ENCODE measurements at regions not wholly inside any gene's neighbourhood (a gene's known extent, or its start where the extent isn't known, plus 50 kb on each side); places are given as distances from the start of the nearest gene placed in this dataset.
"Not testable (repeated sequence)": the region's sequence is repeated elsewhere in the genome, so short reads cannot be mapped to it uniquely, and the experiment has no call there.

DNA sequence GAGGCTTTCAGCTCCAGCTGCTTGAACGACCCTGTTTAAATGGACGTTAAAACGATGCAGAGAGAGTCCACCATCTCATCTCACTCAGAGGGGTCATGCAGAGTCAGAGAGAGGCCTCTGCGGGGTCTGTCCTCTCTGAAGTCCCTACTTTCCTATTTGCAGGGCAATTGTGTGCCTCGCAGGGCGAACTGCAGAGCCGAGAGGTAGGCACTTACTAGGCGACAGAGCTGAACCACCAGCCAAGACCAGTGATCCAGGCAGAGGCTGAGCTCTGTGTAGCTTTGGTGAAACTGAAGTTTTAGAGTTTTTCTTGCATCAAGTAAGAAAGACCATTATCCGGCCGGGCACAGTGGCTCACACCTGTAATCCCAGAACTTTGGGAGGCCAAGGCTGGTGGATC, 64.1 kb upstream of the CUX1 start:
- Histone ChIP-seq H3K27me3 (ENCODE audit: control insufficient read depth, insufficient read depth, low read length) (no peaks in the 10 kb centered on the region), H3K4me2 (ENCODE audit: low read length) (no peak overlapping the region), H3K27ac (no peak overlapping the region), H3K9ac (no peak overlapping the region), H2AFZ (no peak overlapping the region), H3K36me3 (ENCODE audit: control insufficient read depth, insufficient read depth, low read length) (no peaks in the 10 kb centered on the region), H3K9me3 (ENCODE audit: control insufficient read depth, low read length) (no peaks in the 10 kb centered on the region), H3K4me1 (peaks cover 9% of the 10 kb centered on the region), H3K4me3 (ENCODE audit: low read depth, low read length) (no peak overlapping the region), H3K79me2 (no peaks in the 10 kb centered on the region)
- TF ChIP-seq CTCF (IDR thresholded peaks at IDR 0.05): no peak

GRCh38 chr7:101754424-101755159, 62.8 kb upstream of the CUX1 start:
- no peaks in the 10 kb centered on the region for H3K79me2 ChIP-seq
- H3K9me3 ChIP-seq (ENCODE audit: control insufficient read depth, low read length): no peaks in the 10 kb centered on the region
- TF ChIP-seq CTCF (IDR thresholded peaks at IDR 0.05): no peak
- no peaks in the 10 kb centered on the region for H3K27me3 ChIP-seq (ENCODE audit: control insufficient read depth, insufficient read depth, low read length)
- H3K4me1 ChIP-seq: peaks cover 9% of the 10 kb centered on the region
- peak overlapping the region; percentile 50 for H2AFZ ChIP-seq
- H3K36me3 ChIP-seq (ENCODE audit: control insufficient read depth, insufficient read depth, low read length): no peaks in the 10 kb centered on the region
- no peak overlapping the region for H3K27ac ChIP-seq
- H3K4me2 ChIP-seq (ENCODE audit: low read length): peak overlapping the region; percentile 81
- no peak overlapping the region for H3K9ac ChIP-seq
- H3K4me3 ChIP-seq (ENCODE audit: low read depth, low read length): peak overlapping the region; percentile 65

- Histone ChIP-seq H3K36me3 (ENCODE audit: control insufficient read depth, insufficient read depth, low read length) (no peaks in the 10 kb centered on the region), H3K79me2 (no peaks in the 10 kb centered on the region), H3K27ac (no peak overlapping the region), H3K27me3 (ENCODE audit: control insufficient read depth, insufficient read depth, low read length) (no peaks in the 10 kb centered on the region), H3K4me1 (peaks cover 9% of the 10 kb centered on the region), H3K9me3 (ENCODE audit: control insufficient read depth, low read length) (no peaks in the 10 kb centered on the region), H3K9ac (no peak overlapping the region), H2AFZ (no peak overlapping the region), H3K4me2 (ENCODE audit: low read length) (no peak overlapping the region), H3K4me3 (ENCODE audit: low read depth, low read length) (no peak overlapping the region)
- no peak for TF ChIP-seq CTCF (IDR thresholded peaks at IDR 0.05)
These were observed 59.5 kb upstream of the CUX1 start for GRCh38 chr7:101757879-101758278.

DNA sequence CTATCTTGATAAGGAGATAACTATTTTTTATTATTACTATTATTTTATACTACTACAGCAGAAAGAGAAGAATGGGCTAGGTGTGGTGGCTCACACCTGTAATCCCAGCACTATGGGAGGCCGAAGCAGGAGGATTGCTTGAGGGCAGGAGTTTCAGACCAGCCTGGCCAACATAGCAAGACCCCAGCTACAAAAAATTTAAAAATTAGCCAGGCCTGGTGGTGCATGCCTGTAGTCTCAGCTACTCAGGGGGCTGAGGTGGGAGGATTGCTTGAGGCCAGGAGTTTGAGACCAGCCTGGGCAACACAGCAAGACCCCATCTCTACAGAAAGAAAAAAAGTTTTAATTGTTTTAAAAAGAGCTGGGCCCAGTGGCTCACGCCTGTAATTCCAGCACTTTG, 58.9 kb upstream of the CUX1 start:
- H3K4me2 ChIP-seq (ENCODE audit: low read length); H2AFZ ChIP-seq; H3K9ac ChIP-seq; H3K36me3 ChIP-seq (ENCODE audit: control insufficient read depth, insufficient read depth, low read length); H3K27ac ChIP-seq; H3K9me3 ChIP-seq (ENCODE audit: control insufficient read depth, low read length); H3K79me2 ChIP-seq; H3K4me1 ChIP-seq; H3K27me3 ChIP-seq (ENCODE audit: control insufficient read depth, insufficient read depth, low read length); H3K4me3 ChIP-seq (ENCODE audit: low read depth, low read length): not testable (repeated sequence)

DNA sequence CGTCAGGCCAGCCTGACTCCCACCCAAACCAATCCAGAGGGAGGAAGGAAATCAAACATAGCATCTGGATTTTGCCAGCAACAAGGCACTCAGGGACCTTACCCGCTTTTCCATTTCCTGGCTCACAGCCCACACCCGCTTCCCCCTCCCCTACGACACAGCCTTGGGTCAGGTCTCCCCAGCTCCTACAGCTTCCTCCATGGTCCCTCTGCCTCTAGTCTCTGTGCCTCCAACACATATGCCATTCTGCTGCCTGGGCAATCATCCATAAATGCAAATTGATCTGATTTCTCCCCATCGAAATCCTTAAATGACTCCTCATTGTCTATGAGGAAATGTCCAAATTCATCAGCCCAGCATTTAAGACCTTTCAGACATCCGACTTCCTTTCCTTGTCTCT, 53.2 kb upstream of the CUX1 start:
- no peaks in the 10 kb centered on the region for H3K4me1 ChIP-seq
- H3K27ac ChIP-seq: no peak overlapping the region
- no peak overlapping the region for H3K4me3 ChIP-seq (ENCODE audit: low read depth, low read length)
- no peaks in the 10 kb centered on the region for H3K36me3 ChIP-seq (ENCODE audit: control insufficient read depth, insufficient read depth, low read length)
- no peak overlapping the region for H3K4me2 ChIP-seq (ENCODE audit: low read length)
- TF ChIP-seq CTCF (IDR thresholded peaks at IDR 0.05): no peak
- no peaks in the 10 kb centered on the region for H3K27me3 ChIP-seq (ENCODE audit: control insufficient read depth, insufficient read depth, low read length)
- no peaks in the 10 kb centered on the region for H3K9me3 ChIP-seq (ENCODE audit: control insufficient read depth, low read length)
- no peak overlapping the region for H2AFZ ChIP-seq
- H3K9ac ChIP-seq: no peak overlapping the region
- no peaks in the 10 kb centered on the region for H3K79me2 ChIP-seq

Measured in parathyroid adenoma (tissue), 2 donors.